Mammary epithelial cell (primary cell): ENCODE measurements at regions not wholly inside any gene's neighbourhood (a gene's known extent, or its start where the extent isn't known, plus 50 kb on each side); places are given as distances from the start of the nearest gene placed in this dataset.

Experiments
- EZH2 ChIP-seq: IDR thresholded peaks from 2 replicates; pipeline ENCODE4 v1.6.1; 2012; ENCODE audit warnings: low read length, inconsistent platforms, borderline replicate concordance
- TF ChIP-seq, protein P1 (sequence below), 2 donors: IDR thresholded peaks in 1 of 2; conservative IDR thresholded peaks in 1 of 2; 2 replicates each; pipeline ENCODE4 v1.5.1; 2011 to 2012; ENCODE audit warnings: inconsistent platforms in 2 of 2, low read length in 2 of 2, mild to moderate bottlenecking in 2 of 2, control low read depth in 1 of 2, low read depth in 1 of 2; ENCODE audit not compliant: insufficient read depth in 1 of 2; ENCODE audit errors: extremely low read depth in 1 of 2

DNA sequence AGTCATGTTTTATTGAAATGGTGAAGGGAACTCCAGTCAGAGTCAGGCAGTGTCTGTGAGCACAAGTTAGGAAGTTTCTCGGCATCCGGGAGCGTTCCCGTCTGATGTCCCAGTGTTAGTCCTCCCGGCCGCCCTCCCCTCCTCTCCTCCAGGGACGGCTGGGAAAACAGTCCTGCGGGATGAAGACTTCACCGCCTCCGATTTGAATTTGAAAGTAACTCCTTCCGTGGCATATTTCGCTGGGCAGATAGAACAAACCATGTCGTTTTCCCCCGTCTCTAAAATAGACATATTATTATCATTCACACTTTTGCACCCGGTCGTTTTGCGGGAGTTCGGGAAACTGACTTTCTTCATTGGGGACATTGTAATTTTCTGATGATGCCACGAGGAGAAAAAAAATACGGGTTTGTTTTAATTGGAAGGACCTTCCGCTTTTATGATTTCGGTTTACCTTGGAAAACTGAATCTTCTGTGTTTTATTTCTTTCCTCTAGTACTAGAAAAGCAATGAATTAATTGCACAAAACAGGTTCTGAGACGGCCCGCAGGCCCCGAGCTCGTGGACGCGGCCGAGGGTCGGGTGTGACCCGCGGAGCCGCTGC is 76.6 kb downstream of the ZIC5 start:
- TF ChIP-seq, protein P1, sequence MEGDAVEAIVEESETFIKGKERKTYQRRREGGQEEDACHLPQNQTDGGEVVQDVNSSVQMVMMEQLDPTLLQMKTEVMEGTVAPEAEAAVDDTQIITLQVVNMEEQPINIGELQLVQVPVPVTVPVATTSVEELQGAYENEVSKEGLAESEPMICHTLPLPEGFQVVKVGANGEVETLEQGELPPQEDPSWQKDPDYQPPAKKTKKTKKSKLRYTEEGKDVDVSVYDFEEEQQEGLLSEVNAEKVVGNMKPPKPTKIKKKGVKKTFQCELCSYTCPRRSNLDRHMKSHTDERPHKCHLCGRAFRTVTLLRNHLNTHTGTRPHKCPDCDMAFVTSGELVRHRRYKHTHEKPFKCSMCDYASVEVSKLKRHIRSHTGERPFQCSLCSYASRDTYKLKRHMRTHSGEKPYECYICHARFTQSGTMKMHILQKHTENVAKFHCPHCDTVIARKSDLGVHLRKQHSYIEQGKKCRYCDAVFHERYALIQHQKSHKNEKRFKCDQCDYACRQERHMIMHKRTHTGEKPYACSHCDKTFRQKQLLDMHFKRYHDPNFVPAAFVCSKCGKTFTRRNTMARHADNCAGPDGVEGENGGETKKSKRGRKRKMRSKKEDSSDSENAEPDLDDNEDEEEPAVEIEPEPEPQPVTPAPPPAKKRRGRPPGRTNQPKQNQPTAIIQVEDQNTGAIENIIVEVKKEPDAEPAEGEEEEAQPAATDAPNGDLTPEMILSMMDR (conservative IDR thresholded peaks at IDR 0.05 in 1 of 2, IDR thresholded peaks at IDR 0.05 in 1 of 2; ENCODE audit: extremely low read depth in 1 of 2, insufficient read depth in 1 of 2, low read depth in 1 of 2, low read length in 2 of 2), result no peak
- no peak for TF ChIP-seq EZH2
